ENCODE measurements at regions not wholly inside any gene's neighbourhood (a gene's known extent, or its start where the extent isn't known, plus 50 kb on each side); places are given as distances from the start of the nearest gene placed in this dataset.

DNA sequence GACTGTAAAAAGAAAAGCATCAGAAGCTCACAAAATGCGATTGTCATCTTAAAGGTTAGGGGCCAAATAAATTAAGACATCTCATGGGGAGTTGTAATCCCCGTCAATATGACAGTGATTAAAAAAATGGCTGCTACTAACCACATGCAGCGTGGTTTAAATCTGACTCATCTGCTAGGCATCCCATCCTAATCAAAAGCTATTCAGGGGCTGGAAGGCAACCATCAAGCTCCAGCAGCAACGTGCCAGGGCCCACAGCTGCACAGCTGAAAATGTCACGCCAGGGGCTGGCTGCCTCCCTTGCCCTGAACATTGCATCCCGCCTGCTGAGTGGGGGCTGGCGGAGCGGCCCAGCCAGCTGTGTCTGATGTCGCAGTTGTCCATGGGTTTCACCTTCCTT lies 66.3 kb upstream of the FRMD4A start:
- TF ChIP-seq CTCF (IDR thresholded peaks at IDR 0.05; ENCODE audit: insufficient read depth, low read length), result no peak
- no peak overlapping the region for H3K4me3 ChIP-seq (ENCODE audit: low read depth, low read length)
- DNase-seq (ENCODE audit: low read depth), result peak; percentile 97

DNA sequence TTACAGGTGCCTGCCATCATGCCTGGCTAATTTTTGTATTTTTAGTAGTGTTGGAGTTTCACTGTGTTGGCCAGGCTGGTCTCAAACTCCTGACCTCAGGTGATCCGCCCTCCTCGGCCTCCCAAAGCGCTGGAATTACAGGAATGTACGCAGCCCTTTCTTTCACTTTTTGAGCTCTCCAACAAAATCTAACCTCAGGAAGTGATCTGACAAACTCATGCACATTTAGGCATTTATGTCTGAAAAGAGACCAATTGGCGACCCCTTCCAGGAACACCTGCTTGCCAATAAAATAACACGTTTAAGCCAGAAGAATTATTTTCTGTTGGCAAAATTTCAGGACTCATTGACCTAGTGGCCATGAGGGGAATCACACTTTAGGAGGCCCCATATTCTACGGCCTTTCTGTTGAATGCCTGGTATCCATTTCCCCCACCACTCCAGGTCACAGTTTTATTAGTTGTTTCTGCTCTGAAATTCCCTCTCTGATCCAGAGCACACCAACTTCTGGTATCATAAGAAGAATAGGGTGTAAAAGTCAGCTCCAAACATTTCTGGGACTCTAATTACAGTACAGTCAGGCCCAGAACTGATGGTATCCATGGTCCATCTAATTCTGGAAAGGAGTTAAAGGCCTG lies 65.8 kb upstream of the FRMD4A start:
- no peak overlapping the region for H3K4me3 ChIP-seq (ENCODE audit: low read depth, low read length)
- TF ChIP-seq CTCF (IDR thresholded peaks at IDR 0.05; ENCODE audit: insufficient read depth, low read length), result peak; percentile 74
- DNase-seq (ENCODE audit: low read depth), result peak; percentile 71

DNA sequence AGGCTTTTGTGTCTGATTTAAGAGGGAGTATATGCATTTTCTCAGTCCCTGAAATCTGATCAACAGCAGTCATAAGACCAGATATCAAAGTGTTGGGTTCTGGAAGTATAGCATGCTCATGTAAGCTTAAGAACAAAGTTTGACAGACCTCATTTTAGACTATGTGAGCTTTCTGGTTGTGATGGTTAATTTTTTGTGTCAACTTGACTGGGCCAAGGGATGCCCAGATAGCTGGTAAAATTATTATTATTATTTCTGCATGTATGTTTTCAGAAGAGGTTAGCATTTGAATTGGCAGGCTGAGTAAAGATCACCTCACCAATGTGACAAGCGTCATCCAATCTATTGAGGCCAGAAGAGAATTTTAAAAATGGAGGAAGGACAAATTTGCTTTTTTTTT lies 63.5 kb upstream of the FRMD4A start:
- H3K4me3 ChIP-seq (ENCODE audit: low read depth, low read length), result no peak overlapping the region
- no peak for DNase-seq (ENCODE audit: low read depth)
- no peak for TF ChIP-seq CTCF (IDR thresholded peaks at IDR 0.05; ENCODE audit: insufficient read depth, low read length)

DNA sequence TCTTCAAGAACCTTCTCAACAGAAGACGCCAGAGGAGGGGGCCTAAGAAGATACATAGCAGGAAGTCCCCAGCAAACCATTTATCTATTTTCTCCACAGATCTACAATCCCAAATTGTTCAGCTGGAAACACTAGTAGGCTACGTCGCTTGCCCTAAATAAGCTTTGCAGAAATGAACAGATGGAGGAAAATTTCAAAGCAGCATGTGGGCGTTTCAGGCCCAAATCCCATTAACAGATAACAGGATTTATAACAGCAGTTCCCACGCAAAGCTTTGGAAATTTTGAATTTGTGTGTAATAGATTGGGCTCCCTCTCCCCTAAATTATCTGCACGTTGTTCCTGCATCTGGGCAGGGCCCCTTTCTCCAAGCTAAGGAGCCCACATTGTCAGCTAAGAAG lies 60.6 kb upstream of the FRMD4A start:
- no peak for DNase-seq (ENCODE audit: low read depth)
- no peak for TF ChIP-seq CTCF (IDR thresholded peaks at IDR 0.05; ENCODE audit: insufficient read depth, low read length)

GRCh38 chr10:14389981-14390590 lies 59.4 kb upstream of the FRMD4A start:
- TF ChIP-seq CTCF (IDR thresholded peaks at IDR 0.05; ENCODE audit: insufficient read depth, low read length), result no peak
- no peak for DNase-seq (ENCODE audit: low read depth)
- no peak overlapping the region for H3K4me3 ChIP-seq (ENCODE audit: low read depth, low read length)

More for the DNA sequence above, 60.6 kb upstream of the FRMD4A start:
- H3K4me3 ChIP-seq (ENCODE audit: low read depth, low read length), result no peak overlapping the region

- no peak for TF ChIP-seq CTCF (IDR thresholded peaks at IDR 0.05; ENCODE audit: insufficient read depth, low read length)
- no peak overlapping the region for H3K4me3 ChIP-seq (ENCODE audit: low read depth, low read length)
- DNase-seq (ENCODE audit: low read depth), result peak; percentile 78
Observed at GRCh38 chr10:14385596-14386593, 55.2 kb upstream of the FRMD4A start.

Data from fibroblast of the aortic adventitia (primary cell).